D341Med (cell line): ENCODE measurements at regions not wholly inside any gene's neighbourhood (a gene's known extent, or its start where the extent isn't known, plus 50 kb on each side); places are given as distances from the start of the nearest gene placed in this dataset.

Source experiments
- DNase-seq: peaks from one replicate; pipeline ENCODE4 v3.0.0; 2012; ENCODE audit warnings: low spot score

DNA sequence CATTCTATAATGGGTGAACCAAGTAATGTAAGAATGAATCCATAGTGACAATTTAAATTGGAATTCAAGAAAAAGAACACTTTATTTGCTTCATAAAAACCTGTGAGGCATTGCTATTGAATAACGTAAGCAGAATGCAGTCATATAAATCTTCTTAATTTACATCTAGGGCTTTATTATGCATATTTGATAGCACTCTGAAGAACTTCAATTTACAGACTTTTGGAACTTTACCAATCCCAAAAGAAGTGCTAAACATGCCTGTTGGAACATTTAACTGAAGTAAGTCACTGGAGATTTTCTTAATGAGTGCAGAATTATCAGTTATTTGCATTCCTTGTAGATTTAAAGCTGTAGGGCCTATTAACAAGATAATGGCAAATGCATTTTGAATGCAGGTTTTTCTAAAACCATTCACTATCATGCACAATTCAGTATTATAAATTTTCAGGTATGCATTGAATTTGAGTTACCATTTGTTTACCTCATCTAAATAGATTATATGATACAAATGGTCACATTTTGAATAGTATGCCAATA is 1181.2 kb downstream of the ARAP2 start:
- no peak for DNase-seq

DNA sequence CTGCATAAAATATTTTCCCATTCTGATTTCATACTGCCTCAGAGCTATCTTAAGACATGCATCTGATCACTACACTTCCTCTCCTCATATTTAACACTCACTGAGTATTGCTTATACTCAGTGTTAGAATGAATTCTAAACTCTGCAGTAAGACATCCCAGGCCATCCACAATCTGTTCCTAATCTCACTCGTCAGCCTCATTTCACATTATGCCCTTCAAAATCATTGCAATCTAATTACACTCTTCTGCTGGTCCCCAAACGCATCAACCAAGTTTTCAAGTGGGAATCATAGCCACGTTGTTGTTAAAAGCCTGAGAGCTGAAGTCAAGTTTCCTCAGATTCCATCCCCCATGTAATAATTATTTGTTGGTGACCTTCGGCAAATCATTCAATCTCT is 1177.9 kb downstream of the ARAP2 start:
- no peak for DNase-seq

DNA sequence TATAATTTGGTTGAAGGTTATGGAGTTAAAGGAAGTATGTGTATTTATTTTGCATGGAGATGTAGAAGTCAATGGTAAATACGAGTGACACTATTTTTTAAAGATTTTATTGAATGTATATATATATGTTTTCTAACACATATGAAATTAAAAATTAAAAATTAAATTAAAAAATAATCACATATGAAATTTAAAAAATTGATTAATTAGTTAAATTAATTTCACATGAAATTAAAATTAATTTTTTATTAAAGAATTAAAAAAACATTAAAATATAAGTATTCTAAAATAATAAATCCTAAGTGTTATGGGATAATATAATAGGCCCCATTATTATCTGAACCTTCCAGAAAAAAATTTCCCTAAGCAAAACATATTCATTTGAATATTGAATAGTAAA is 1163.5 kb downstream of the ARAP2 start:
- no peak for DNase-seq

DNA sequence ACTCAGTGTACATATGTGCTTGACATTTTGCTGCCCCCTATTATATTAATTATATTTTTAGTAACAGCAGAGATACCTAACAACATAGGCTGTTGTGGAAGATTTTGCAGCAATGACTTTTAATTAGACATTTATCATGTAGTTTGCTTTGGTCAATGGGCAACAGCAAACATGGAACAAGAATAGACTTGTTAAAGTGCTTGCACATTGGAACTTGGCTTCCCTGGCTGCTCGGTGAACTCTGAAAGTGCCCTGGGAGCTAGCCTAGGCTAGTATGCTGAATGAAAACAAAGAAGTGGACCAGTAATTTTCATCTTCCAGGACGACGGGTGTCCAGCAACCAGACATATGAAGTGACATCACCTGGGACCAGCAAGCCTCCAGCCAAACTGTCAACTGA is 1157.1 kb downstream of the ARAP2 start:
- DNase-seq: no peak

DNA sequence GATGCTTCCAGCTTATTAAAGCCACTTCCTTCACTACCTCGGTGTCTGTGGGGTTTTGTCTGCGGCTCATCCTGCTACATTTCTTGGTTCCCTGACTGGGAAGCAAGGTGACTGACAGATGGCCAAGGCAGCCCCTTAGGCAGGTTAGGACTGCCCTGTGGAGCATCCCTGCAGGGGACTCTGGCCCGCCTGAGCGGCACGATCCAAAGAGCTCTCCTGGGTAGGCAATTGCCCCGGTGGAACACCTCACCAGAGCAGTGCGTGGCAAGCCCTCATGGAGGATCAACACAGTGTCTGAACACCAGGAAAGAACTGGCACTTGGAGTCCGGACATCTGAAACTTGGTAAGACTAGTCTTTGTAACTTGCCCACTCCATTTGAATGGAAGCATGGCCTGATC is 1143.4 kb downstream of the ARAP2 start:
- DNase-seq: no peak

DNA sequence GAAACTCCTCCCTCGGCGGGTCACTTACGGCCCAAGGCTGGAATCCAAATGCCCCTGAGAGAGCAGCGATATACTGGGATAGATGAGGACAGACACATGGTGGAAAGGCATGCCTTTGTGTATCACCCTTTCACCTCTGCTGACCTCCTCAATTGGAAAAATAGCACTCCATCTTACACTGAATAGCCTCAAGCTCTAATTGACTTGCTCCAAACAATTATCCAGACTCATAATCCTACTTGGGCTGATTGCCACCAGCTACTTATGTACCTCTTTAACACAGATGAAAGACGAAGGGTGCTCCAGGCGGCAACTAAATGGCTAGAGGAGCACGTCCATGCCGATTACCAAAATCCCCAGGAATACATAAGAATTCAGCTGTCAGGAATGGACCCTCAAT is 1142.2 kb downstream of the ARAP2 start:
- peak; percentile 38 for DNase-seq

DNA sequence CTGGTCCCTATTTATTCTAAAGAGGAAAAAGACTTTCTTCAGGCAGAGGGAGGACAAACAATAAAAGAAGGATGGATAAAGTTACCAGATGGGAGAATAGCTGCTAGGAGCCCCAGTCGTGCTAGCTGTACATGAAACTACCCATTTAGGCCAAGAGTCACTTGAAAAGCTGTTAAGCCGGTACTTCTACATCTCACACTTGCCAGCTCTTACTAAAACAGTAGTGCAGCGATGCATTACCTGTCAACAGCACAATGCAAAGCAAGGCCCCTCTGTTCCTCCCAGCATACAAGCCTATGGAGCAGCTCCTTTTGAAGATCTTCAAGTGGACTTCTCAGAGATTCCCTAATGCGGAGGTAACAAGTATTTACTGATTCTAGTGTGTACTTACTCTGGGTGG is 1138.8 kb downstream of the ARAP2 start:
- DNase-seq: no peak

DNA sequence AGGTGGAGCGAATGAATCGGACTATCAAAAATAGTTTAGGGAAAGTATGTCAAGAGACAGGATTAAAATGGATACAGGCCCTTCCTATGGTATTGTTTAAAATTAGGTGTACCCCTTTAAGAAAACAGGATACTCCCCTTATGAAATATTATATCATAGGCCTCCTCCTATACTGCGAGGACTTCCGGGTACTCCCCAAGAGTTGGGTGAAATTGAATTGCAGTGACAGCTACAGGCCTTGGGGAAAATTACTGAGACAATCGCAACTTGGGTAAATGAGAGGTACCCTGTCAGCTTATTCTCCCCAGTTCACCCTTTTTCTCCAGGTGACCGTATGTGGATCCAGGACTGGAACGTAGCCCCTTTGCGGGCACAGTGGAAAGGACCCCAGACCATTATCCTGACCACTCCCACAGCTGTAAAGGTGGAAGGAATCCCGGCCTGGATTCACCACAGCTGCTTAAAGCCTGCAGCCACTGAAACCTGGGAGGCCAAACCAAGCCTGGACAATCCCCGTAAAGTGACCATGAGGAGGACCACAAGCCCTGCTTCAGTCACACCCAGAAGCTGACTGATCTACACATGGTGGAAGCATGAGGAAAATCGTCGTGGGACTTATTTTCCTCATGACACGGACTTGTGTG is 1138.1 kb downstream of the ARAP2 start:
- no peak for DNase-seq

DNA sequence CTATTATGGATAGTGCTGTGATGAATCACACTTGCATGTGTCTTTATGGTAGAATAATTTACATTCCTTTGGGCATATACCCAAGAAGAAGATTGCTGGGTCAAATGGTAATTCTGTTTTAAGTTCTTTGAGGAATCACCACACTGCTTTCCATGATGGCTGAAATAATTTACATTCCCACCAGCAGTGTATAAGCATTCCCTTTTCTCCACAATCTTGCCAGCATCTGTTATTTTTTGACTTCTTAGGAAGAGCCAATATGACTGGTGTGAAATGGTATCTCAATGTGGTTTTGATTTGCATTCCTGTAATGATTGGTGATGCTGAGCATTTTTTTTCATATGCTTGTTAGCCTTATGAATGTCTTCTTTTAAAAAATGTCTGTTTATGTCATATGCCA is 1120.2 kb downstream of the ARAP2 start:
- DNase-seq: no peak

DNA sequence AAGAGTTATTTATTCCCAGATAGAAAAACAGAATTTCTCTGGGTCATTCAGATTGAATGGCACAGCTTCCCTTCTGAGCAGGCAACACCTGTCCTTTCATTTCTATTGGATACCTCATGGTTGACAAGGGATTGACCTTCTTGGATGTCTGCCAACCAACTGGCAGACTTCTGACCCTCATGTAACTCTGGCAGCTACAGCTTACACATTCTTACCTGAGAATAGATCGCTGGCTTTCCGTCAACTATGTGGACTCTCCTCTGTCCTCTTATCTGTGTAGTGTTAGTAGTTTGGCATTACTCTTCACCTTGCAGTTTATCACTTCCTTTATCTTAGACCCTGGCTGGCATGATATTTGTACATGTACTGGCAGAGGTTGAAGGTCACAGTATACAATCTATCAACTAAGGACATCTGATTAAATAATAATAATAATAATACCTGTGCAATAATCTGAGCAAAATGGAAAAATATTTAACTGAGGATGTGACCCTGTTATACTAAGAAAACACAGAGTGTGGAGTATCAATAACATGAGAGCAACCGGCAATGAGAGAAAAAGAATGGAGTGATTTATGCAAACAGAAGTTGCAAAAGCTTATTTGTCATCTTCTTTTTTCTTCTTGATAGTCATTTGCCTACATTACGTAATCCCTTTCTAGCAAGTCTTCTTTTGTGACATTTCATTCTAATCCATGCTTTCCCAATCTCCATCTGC is 1118.2 kb downstream of the ARAP2 start:
- no peak for DNase-seq

DNA sequence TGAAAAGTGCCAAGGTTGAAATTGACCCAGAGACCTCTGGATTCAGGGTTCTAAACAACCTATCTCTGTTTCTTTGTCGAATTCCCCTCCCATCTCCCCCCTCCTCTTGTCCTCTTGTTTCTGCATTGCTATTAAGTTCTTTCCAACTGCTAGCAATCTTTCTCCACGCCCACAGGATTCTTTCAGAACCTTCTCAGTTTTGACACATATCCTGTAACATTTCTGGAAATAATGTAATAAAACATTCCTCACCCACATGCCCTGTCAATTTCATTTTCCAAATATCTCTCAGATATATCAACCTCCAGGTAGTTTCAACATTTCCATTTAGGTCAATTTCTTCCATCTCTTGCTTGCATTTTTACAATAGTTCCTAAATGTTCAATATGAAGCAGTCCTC is 1105.9 kb downstream of the ARAP2 start:
- no peak for DNase-seq

DNA sequence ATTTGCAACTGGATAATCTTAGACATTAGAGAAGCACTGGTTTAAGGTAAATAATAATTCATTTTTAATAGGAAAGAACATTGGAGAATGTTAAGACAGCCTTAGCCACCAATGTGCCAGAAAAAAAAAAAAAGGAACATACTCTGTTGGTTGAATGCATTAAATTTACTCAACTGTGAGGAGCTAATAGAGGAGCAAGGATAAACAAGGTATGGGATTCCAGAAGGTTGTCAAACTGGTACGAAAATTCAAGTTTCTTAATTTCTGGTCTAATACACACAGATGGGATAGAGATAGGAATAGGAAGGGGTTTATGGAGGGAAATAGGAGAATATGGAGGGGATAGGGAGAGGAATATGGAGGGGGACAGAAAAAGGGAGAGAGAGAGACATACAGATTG is 1096.6 kb downstream of the ARAP2 start:
- DNase-seq: no peak

DNA sequence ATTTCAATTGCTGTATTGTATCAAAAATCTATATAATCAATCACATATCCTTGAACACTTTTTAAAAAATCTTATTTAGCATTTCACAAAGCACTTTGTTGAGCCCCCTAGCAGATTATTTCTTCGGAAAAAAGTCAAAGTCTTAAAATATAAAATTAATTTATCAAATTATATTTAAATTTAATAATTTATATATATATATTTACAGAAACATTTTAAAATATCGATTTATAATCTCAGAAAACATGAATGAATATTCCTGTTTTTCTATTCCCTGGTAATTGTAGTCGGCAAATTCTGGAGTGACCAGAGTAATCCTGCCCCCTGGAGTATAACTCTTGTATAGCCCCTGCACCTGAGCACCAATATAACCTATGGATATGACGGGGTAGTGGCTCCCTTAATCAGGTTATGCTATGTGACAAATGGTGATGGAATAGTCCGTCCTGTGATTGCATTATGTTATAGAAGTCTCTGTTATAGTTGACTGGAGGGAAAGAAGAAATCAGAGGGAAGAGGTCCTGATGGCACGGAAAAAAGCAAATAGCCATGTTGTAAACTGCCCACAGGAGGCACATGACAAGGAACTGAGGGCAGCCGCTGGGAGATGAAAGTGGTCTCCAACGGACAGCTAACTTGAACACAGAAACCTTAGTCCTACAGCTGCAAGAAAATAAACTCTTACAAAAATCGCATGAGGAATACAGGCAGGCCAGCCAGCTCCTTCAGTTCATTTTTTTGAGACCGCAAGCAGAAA is 1092.3 kb downstream of the ARAP2 start:
- DNase-seq: peak; percentile 60

DNA sequence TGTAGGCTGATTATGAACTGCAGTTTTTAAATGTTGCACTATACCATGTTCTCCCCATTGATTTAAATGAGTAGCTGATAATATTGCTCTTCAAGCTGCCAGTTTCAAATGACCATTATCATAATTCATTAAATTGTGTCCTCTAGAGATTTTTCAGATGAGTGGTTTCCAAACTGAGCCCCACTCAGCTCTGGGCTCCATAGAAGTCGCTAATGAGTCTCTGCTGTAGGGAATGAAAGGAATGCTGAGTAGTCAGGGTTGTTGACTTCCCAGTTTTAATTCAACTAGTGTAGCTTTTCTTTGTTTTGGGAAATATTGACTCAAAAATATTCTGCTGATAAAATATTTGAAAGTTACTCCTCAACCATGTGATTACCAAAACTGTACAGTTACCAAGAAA is 1081.1 kb downstream of the ARAP2 start:
- no peak for DNase-seq

DNA sequence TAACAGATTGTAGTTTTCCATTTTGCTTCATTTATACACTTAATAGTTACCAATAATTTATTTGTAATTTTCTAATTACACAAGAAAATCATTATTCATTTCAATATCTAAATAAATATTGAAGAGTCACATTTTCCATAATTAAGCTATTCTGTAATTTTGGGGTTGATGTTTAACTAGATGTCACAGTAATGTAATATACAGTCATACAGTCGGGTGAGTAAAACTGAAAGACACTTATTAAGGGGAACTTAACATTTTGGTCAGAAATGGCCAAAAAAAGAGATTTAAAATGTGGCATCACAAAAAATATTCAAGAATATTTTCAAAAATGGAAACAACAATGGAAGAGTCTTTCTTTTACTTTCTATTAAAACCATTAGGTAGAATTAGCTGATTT is 1080.3 kb downstream of the ARAP2 start:
- no peak for DNase-seq

DNA sequence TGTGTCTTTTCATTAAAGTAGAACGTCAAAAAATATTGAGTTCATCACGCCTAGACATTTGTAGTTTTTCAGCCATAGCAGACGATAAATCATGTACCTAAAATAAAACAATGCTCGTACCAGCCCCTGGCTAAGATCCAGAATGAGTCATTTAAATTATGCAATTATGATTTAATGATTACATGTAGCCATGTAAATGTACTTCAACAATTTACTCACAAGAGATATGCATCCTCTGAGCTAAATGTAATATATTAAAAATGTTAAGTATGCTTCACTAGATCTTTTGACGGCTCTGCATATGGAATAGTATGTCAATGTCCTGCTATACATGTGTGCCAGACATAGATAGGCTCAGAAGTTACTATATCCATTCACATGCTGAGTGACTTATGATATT is 1077.8 kb downstream of the ARAP2 start:
- no peak for DNase-seq

DNA sequence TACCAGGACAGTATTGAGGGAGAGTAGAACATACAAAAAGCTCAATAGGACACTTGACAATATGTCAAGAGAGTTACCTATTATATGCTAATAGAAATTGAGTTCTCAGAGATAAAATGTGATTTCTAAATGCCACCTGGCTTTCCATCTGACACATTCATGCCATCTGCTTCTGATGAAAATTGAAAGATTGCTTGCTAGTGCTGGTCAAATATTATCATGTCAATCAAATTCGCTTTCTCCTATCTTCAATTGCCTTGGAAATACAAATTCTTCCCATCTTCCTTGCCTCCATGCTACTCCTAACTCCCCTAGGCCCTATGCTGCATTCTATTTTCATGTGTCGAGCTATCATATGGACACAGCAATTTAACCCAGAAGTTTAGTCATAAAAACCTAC is 1076.9 kb downstream of the ARAP2 start:
- no peak for DNase-seq

DNA sequence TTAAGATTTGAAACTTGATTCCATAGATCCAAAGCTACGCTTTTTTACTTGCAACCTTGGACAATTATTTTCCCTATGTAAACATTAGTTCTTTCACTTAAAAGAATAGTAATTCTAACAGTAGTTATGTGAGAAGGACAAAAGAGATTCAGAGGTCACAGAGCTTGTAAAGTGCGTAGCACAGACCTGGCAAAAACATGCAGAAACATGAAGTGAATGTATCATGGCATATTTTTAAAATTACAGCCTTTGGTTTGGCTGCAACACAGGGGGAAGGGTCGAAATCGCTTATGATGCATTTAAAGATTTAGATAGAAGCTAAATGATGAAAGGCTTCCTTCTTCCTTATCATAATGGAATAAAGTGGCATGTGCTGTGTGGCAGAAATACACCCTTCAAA is 1068.8 kb downstream of the ARAP2 start:
- DNase-seq: no peak

DNA sequence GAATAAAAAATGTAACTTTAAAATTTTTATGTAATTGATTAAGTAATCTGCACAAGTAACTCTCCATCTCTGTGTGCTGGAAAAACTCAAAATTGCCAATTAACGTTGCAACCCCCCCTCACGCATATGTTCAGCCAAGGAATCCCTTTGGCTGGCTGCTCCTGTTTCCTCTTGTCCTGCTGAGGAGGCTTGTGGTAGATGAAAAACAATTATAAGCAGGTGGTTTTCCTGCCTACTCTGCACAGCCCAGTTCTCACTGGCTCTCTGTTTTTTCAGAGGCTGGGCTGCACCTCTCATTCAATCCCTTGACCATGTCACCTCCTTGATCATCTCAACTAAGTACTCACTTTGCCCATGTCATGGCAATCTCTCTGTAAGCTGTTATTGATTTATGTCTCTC is 1068.4 kb downstream of the ARAP2 start:
- DNase-seq: no peak

DNA sequence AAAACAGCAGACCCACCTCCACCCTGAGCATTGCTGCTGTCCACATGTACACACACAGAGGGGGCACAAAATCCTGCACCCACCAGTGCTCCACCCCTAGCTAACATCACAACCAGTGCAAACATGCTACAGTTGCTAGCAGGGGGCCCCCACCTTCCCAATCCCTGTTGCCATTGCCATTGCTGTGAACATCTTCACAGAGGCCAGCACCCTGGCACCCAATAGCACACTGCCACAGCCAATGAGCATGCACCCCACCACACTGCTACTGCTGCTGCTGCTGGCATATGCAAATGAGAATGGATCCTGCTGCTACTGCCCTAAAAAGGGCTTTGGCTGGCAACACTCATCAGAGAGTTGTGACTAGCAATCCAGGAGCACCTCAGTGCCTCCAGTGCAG is 1061.9 kb downstream of the ARAP2 start:
- DNase-seq: no peak

DNA sequence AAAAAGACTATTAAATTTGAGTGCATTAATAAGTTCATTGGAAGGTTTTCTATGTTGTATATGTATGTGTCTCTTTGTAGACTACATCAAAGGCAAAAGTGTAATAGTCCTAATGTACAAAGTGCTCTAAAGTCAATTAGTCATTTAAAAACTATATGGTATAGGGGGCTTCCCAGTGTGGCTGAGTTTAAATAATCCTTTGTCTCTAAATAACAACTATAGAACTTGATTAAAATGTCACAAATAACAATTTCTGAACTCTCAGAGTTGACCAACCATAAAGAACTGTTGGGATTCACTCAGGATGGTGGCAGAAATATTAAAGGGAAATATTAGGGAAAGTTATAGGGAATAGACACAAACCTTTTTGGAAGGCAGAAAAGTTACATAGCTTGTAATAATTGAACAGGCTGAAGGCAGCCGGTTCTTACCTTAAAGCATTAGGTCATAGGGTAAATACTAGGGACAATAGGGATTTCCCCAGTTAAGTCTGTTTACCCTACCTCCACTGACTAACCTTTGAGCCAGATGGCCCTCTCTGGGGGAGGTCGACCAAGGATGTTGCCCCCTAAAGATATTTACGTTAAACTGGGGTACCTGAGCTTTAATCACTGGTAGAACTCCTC is 1054.2 kb downstream of the ARAP2 start:
- no peak for DNase-seq

DNA sequence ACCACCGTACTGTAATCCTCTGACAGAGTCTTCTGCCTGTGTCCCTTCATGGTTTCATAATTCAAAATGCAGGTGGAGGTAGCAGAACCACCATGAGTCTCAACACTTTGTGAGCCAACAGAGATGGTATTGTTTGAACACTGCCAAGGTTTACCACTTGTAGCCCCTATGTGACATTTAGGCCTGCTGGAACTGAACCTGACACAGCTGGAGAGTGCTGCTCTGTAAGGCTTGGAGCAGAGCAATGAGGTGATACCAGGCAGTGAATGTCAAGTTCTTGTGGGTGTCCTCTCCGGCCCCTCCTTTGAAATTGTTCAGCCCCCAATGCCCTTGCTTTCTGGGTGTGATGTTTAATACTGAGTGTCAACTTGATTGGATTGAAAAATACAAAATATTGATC is 1042.9 kb downstream of the ARAP2 start:
- DNase-seq: no peak

DNA sequence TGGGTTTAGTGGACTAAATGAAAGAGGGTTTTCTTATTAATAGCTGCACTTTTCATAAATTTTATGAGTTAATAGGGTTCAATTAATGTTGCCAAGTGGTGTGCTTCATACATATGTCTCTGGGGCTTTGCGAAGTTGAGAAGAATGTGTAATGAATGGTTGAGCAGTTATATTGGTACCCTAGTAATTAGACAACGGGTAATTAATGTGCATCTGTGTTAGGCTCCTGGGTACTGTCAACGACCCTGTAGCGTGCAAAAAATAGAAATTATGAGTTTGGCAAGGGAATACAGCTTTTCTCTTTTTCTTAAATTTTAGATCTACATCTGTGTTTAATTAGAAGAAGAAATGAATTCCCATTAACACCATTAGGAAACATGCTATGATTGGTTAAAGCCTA is 1027.7 kb downstream of the ARAP2 start:
- DNase-seq: no peak
